ENCODE measurements at regions not wholly inside any gene's neighbourhood (a gene's known extent, or its start where the extent isn't known, plus 50 kb on each side); places are given as distances from the start of the nearest gene placed in this dataset.

GRCh38 chr20:12211361-12211760 is 293.7 kb downstream of the BTBD3 start:
- no peak for TF ChIP-seq CTCF (IDR thresholded peaks at IDR 0.05)
- no peak for TF ChIP-seq POLR2A (IDR thresholded peaks at IDR 0.05)
